ENCODE measurements at regions not wholly inside any gene's neighbourhood (a gene's known extent, or its start where the extent isn't known, plus 50 kb on each side); places are given as distances from the start of the nearest gene placed in this dataset.

GRCh38 chr12:108043286-108043685 lies 85.8 kb upstream of the WSCD2 start:
- no peak for DNase-seq

GRCh38 chr12:108043750-108044533 lies 85.1 kb upstream of the WSCD2 start:
- no peak for DNase-seq

GRCh38 chr12:108046135-108046534 lies 83.0 kb upstream of the WSCD2 start:
- no peak for DNase-seq

- DNase-seq = no peak
Observed at GRCh38 chr12:108046650-108047049, 82.4 kb upstream of the WSCD2 start.

- DNase-seq = no peak
Observed at GRCh38 chr12:108047071-108047550, 82.0 kb upstream of the WSCD2 start.

- DNase-seq = no peak
Observed at GRCh38 chr12:108048686-108049085, 80.4 kb upstream of the WSCD2 start.

- DNase-seq = no peak
Observed at GRCh38 chr12:108050696-108051095, 78.4 kb upstream of the WSCD2 start.

GRCh38 chr12:108052260-108052659 lies 76.8 kb upstream of the WSCD2 start:
- no peak for DNase-seq

- DNase-seq = no peak
Observed at GRCh38 chr12:108053512-108053911, 75.6 kb upstream of the WSCD2 start.

- no peak for DNase-seq
Observed at GRCh38 chr12:108054496-108054895, 74.6 kb upstream of the WSCD2 start.

GRCh38 chr12:108055141-108055540 lies 73.9 kb upstream of the WSCD2 start:
- DNase-seq = no peak

GRCh38 chr12:108060067-108060466 lies 69.0 kb upstream of the WSCD2 start:
- no peak for DNase-seq

- no peak for DNase-seq
Observed at GRCh38 chr12:108060903-108061302, 68.2 kb upstream of the WSCD2 start.

- DNase-seq = no peak
Observed at GRCh38 chr12:108063192-108063591, 65.9 kb upstream of the WSCD2 start.

GRCh38 chr12:108065069-108065468 lies 64.0 kb upstream of the WSCD2 start:
- no peak for DNase-seq

- DNase-seq = no peak
Observed at GRCh38 chr12:108066583-108067577, 62.2 kb upstream of the WSCD2 start.

GRCh38 chr12:108069651-108070165 lies 59.4 kb upstream of the WSCD2 start:
- no peak for DNase-seq

GRCh38 chr12:108075561-108075960 lies 53.5 kb upstream of the WSCD2 start:
- DNase-seq = no peak

- DNase-seq = no peak
Observed at GRCh38 chr12:108076556-108076955, 52.5 kb upstream of the WSCD2 start.

- DNase-seq = no peak
Observed at GRCh38 chr12:108078428-108078827, 50.7 kb upstream of the WSCD2 start.

Measured in stimulated activated CD4-positive, alpha-beta T cell treated with anti-CD3 and anti-CD28 coated beads, Interleukin-12 subunit alpha, Interleukin-12 subunit beta, amount 100 ng/mL, for 4 hours (primary cell).